HG02798 (cell line): ENCODE measurements at regions not wholly inside any gene's neighbourhood (a gene's known extent, or its start where the extent isn't known, plus 50 kb on each side); places are given as distances from the start of the nearest gene placed in this dataset.

Source experiments
- ATAC-seq: cut with Tn5 transposase; IDR thresholded peaks from one replicate; pipeline ENCODE4 v1.9.1; 2021; ENCODE audit warnings: mild to moderate bottlenecking; ENCODE audit not compliant: unreplicated experiment, poor library complexity

GRCh38 chr1:29896300-29896699 lies 660.0 kb downstream of the PTPRU start:
- no peak for ATAC-seq

DNA sequence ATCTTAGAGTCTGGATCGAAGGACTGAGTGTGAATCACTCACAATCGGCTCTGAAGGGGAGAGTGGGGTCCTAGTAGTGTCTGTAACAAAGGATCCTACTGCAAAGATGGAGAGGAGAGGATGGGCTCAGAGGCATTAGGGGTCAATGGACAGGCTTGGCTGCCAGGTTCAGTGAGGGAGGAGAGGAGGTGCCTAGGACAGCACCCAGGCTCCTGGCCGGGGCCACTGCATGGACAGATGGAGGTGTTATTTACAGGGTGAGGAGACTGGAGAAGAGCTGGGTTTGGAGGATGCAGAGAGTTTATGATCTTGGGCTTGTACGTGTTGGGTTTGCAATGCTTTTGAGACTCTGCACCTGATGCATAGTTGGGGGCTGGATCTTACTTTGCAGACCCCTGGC lies 658.9 kb downstream of the PTPRU start:
- ATAC-seq, result no peak

- ATAC-seq, result no peak
Measured at GRCh38 chr1:29894311-29894710, 658.0 kb downstream of the PTPRU start.

GRCh38 chr1:29893806-29894205 lies 657.5 kb downstream of the PTPRU start:
- no peak for ATAC-seq

- ATAC-seq, result no peak
Measured at GRCh38 chr1:29893046-29893723, 656.9 kb downstream of the PTPRU start.

DNA sequence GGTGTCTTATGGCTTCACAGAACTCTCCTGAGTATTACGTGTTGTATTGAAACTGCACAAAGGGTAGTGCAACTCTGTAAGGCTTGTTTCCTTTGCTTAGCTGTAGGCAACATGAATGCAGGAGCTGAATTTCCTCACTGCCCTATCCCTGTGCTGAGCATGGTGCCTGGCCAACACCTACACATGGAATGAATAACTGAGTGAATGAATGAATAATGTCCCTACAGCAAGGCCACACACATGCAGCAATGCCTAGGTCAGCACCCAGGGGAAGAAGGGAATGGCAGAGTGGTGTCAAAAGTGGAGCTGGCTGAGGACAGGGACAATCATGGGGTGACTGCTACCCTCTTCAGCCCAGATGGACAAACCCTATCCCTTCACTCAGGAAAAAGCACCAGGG lies 655.9 kb downstream of the PTPRU start:
- ATAC-seq, result no peak

DNA sequence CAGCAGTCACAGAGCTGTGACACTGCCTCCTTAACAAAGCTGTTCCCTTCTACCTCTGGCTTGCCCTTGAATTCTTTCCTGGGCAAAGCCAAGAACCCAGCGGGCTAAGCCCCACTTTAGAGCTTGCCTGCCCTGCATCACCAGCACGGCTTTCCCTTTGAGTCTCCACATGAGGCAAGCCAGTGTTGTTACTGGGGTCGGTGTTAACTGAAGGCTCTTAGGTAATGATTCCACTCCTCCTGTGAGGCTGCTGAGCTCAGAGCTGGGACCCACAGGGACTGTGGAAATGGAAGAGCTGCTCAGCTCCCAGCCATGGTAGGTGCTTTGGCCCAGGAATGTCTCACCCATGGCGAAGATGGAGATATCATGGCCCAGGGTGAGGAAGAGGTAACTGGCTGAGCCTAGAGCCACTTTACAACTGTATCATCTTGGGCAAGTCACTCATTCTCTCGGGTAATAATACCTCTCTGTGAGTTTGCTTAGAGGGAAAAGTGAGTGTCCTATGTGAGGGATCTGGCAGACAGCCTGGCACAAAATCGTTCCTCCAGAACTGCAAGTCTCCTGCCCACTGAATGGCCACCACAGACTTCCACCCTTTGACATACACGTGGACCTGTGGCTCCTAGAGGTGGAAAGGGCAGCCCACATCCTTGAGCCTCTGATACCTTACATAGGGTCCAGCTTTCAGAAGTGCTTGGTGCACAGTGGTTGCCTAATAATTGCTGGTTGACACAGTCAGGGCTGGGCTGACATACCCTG lies 654.1 kb downstream of the PTPRU start:
- ATAC-seq, result no peak

DNA sequence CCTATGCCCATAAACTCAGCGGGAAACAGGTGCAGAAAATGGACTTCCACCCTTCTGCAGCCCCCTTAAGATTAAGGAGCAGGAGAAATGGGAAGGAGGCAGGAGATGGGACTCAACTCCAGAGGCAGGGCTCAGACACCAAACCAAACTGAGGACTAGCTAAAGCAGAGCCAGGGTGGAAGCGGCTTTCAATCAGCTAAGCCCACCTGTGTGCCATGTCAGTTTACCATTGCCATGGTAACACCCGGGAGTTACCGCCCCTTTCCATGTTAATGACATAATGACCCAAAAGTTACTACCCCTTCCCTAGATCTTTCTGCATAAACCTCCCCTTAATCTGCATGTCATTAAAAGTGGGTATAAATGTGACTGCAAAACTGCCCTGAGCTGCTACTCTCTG lies 653.5 kb downstream of the PTPRU start:
- ATAC-seq, result no peak

GRCh38 chr1:29884740-29885139 lies 648.4 kb downstream of the PTPRU start:
- no peak for ATAC-seq

DNA sequence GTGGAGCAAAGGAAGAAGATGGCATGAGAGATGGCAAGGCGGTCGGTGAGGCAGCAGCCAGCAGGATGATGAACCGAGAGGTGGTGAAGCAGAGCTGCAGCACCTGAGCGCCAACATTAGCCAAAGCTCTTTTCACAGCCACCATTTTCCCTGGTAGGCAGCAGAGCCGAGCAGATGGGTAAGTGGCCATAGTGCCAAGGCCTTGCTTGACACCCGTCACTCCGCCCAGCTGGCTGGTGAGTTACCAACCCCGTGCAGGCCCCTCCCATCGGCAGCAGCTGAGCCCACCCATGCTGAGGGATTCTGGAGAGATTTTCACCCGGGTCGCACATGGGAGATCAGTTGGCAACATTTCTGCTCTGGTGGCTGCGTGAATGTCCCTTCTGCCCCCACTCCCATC lies 647.7 kb downstream of the PTPRU start:
- ATAC-seq, result no peak

GRCh38 chr1:29883411-29883832 lies 647.1 kb downstream of the PTPRU start:
- ATAC-seq, result no peak

- no peak for ATAC-seq
Measured at GRCh38 chr1:29880556-29880955, 644.2 kb downstream of the PTPRU start.

DNA sequence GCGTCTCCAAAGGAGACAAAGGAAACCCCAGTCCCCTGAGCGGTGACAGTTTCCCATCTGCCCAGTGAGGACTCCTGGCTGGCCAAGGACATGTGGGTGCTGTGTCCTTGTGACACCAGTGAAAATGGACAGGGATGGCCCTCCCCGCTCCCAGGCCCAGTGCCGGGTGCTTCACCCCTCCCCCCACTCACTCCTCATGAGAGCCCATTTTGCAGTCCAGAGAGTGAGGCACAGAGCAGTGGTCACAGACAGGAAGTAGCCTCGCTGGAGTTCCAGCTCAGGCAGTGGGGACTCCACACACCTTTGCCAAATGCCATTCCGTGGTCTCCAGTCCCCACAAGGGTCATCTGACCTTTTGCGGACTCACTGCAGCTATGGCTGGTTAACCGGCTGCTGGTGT lies 642.9 kb downstream of the PTPRU start:
- no peak for ATAC-seq

DNA sequence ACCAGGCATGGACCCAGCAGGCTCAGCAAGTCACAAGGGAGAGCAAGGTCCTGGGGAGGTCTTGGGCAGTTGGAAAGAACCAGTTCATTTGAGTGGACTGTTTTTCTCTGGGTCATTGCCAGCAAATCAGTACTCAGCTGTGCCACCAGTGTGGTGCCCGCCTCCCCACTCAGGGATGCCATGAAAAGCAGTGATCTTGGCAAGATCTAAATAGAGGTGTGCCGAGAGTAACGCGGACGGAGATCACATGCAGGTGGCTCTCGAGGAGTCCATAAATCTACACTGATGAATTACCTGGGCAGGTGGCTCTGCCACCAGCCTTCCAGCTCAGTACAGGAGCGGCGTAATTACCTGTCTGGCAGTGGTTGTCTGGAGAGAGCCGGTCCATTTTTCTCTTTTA lies 642.2 kb downstream of the PTPRU start:
- no peak for ATAC-seq

DNA sequence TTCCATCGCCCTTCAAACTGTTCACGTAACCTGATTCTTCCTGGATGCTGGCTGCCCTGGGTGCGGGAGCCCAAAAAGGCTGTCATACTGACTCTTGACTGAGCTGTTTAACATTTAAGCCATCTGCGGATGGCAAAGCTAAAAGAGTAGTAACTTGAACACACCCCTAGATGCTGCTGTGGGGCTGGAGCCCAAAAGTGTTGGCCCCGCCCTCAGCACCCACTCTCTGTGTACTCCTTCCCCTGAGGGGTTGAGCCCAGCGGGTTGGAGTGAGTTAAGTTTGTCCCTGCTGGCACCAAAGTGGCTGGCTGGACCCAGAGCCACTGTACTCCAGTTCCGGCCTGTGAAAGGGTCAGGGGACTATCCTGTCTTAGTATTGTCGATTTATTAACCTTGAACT lies 640.6 kb downstream of the PTPRU start:
- no peak for ATAC-seq

DNA sequence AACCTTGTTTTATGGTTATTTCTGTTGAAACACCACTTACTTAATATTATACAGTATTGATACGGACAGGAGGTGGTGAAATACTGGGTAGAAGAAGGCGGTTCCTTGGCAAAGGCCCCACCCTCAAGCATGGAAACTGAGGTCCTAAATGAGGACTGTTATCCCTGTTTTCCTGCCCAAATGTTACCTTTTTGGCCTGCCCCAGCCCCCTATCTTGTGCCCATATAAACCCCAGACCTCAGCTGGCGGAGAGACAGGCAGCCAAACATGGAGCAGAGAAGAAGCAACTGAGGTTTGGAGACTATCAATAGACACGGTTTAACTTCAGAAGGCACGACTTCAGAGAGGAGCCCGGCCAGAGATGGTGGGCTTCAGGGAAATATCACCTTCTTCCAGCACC lies 640.1 kb downstream of the PTPRU start:
- ATAC-seq, result no peak

DNA sequence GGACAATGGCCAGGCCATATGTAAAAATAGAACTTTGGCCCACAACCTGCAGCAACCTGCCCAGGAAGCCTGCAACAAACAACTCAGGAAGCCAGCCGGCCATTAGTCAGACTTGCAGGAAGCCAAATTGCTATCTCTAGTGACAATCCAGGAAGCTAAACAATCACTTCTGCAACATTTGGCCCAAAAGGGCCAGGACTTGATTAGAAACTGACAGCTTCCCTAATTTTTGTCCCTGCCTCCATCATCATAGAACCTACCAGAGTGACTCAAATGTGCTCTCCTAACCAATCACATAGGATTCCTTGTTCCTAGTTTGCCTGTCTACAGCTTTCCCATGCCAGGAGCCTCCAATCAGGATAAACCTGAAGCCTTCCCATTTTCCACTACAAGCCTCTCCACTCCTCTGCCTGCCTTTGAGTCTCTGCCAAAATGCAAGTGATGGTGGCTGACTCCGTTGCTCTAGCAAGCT lies 639.3 kb downstream of the PTPRU start:
- no peak for ATAC-seq

- ATAC-seq, result no peak
Measured at GRCh38 chr1:29870621-29871020, 634.3 kb downstream of the PTPRU start.

DNA sequence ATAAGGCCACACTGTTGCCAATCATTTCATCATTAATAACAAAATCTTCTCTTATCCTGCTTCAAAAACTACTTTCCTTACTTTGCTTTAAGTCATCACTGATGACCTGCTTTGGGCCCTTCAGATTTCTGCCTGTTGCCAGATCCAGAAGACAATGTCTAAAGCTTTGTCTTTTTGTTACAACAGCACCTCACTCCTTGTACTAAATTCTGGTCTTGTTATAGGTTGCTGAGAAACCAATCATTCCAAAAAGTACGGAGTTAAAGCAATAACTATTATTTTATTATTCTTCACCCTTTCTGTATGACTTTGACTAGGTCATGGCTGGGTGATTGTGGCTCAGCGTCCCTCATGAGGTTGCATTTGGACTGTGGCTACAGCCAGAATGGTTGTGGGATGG lies 633.5 kb downstream of the PTPRU start:
- no peak for ATAC-seq

GRCh38 chr1:29868944-29869343 lies 632.6 kb downstream of the PTPRU start:
- no peak for ATAC-seq

GRCh38 chr1:29868096-29868495 lies 631.8 kb downstream of the PTPRU start:
- no peak for ATAC-seq

DNA sequence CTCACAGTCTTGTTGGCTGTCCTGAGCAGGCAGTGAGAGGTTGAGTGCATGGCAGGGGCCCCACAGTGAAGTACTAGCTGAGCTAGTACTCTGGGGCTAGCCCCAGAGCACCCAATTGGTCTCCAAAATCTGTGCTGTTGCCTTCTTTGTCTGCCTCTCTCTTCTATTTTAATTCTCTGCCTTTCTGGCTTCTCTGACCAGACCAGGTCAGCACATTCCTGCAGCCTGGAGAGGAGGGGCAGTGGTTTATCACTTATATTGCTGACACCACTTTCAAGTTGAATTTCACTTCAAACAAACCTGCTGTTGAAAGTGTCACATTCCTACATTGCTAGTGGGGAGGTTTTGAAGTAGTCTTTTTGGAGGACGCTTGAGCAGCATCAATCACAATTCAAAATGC lies 628.7 kb downstream of the PTPRU start:
- ATAC-seq, result no peak
